ENCODE measurements at regions not wholly inside any gene's neighbourhood (a gene's known extent, or its start where the extent isn't known, plus 50 kb on each side); places are given as distances from the start of the nearest gene placed in this dataset.
"Not testable (repeated sequence)": the region's sequence is repeated elsewhere in the genome, so short reads cannot be mapped to it uniquely, and the experiment has no call there.

- Histone ChIP-seq H3K9ac (ENCODE audit: low read length in 2 of 2) (no peak overlapping the region), H3K27ac (ENCODE audit: low read length) (no peak overlapping the region), H3K9me3 (ENCODE audit: control insufficient read depth in 2 of 2, low read length in 2 of 2) (no peaks in the 10 kb centered on the region), H3K4me3 (ENCODE audit: low read length in 2 of 2) (no peak overlapping the region), H3K36me3 (ENCODE audit: control insufficient read depth in 2 of 2, insufficient read depth in 2 of 2, low read length in 2 of 2) (peaks cover 38 to 42% of the 10 kb centered on the region in 2 donors), H3K27me3 (ENCODE audit: control insufficient read depth in 1 of 2, insufficient read depth in 2 of 2, low read length in 2 of 2) (no peaks in the 10 kb centered on the region), H3K4me1 (ENCODE audit: control insufficient read depth, insufficient read depth, low read length) (peaks cover 7% of the 10 kb centered on the region)
Measured at GRCh38 chr1:184818646-184819045, 64.0 kb upstream of the EDEM3 start.

DNA sequence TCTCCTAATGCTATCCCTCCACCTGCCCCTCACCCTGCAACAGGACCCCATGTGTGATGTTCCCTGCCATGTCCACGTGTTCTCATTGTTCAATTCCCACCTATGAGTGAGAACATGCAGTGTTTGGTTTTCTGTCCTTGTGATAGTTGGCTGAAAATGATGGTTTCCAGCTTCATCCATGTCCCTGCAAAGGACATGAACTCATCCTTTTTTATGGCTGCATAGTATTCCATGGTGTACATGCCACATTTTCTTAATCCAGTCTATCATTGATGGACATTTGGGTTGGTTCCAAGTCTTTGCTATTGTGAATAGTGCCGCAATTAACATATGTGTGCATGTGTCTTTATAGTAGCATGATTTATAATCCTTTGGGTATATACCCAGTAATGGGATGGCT lies 62.3 kb upstream of the EDEM3 start:
- not testable (repeated sequence) for H3K4me3 ChIP-seq (ENCODE audit: low read length in 2 of 2)

GRCh38 chr1:184813528-184814089 lies 59.0 kb upstream of the EDEM3 start:
- Histone ChIP-seq H3K36me3 (ENCODE audit: control insufficient read depth in 2 of 2, insufficient read depth in 2 of 2, low read length in 2 of 2) (peaks cover 7 to 9% of the 10 kb centered on the region in 2 donors), H3K4me1 (ENCODE audit: control insufficient read depth, insufficient read depth, low read length) (peaks cover 14% of the 10 kb centered on the region), H3K9ac (ENCODE audit: low read length in 2 of 2) (no peak overlapping the region), H3K27ac (ENCODE audit: low read length) (no peak overlapping the region), H3K9me3 (ENCODE audit: control insufficient read depth in 2 of 2, low read length in 2 of 2) (no peaks in the 10 kb centered on the region), H3K27me3 (ENCODE audit: control insufficient read depth in 1 of 2, insufficient read depth in 2 of 2, low read length in 2 of 2) (no peaks in the 10 kb centered on the region), H3K4me3 (ENCODE audit: low read length in 2 of 2) (no peak overlapping the region)

More for the DNA sequence above, 62.3 kb upstream of the EDEM3 start:
- H3K9me3 ChIP-seq (ENCODE audit: control insufficient read depth in 2 of 2, low read length in 2 of 2); H3K9ac ChIP-seq (ENCODE audit: low read length in 2 of 2); H3K4me1 ChIP-seq (ENCODE audit: control insufficient read depth, insufficient read depth, low read length); H3K27ac ChIP-seq (ENCODE audit: low read length); H3K27me3 ChIP-seq (ENCODE audit: control insufficient read depth in 1 of 2, insufficient read depth in 2 of 2, low read length in 2 of 2): not testable (repeated sequence)
- H3K36me3 ChIP-seq (ENCODE audit: control insufficient read depth in 2 of 2, insufficient read depth in 2 of 2, low read length in 2 of 2), result peaks cover 23 to 27% of the 10 kb centered on the region in 2 donors

GRCh38 chr1:184811439-184812111 lies 56.9 kb upstream of the EDEM3 start:
- Histone ChIP-seq H3K9ac (ENCODE audit: low read length in 2 of 2) (no peak overlapping the region), H3K36me3 (ENCODE audit: control insufficient read depth in 2 of 2, insufficient read depth in 2 of 2, low read length in 2 of 2) (peaks cover 13 to 14% of the 10 kb centered on the region in 2 donors), H3K27ac (ENCODE audit: low read length) (peak overlapping the region; percentile 31), H3K27me3 (ENCODE audit: control insufficient read depth in 1 of 2, insufficient read depth in 2 of 2, low read length in 2 of 2) (no peaks in the 10 kb centered on the region), H3K4me3 (ENCODE audit: low read length in 2 of 2) (no peak overlapping the region), H3K4me1 (ENCODE audit: control insufficient read depth, insufficient read depth, low read length) (peaks cover 14% of the 10 kb centered on the region), H3K9me3 (ENCODE audit: control insufficient read depth in 2 of 2, low read length in 2 of 2) (no peaks in the 10 kb centered on the region)

- peak overlapping the region; percentile 31 for H3K27ac ChIP-seq (ENCODE audit: low read length)
- no peaks in the 10 kb centered on the region for H3K27me3 ChIP-seq (ENCODE audit: control insufficient read depth in 1 of 2, insufficient read depth in 2 of 2, low read length in 2 of 2)
- H3K4me3 ChIP-seq (ENCODE audit: low read length in 2 of 2), result no peak overlapping the region
- H3K9ac ChIP-seq (ENCODE audit: low read length in 2 of 2), result no peak overlapping the region
- H3K36me3 ChIP-seq (ENCODE audit: control insufficient read depth in 2 of 2, insufficient read depth in 2 of 2, low read length in 2 of 2), result peaks cover 14 to 15% of the 10 kb centered on the region in 2 donors
- no peaks in the 10 kb centered on the region for H3K9me3 ChIP-seq (ENCODE audit: control insufficient read depth in 2 of 2, low read length in 2 of 2)
- H3K4me1 ChIP-seq (ENCODE audit: control insufficient read depth, insufficient read depth, low read length), result peaks cover 19% of the 10 kb centered on the region
Measured at GRCh38 chr1:184810735-184811343, 56.2 kb upstream of the EDEM3 start.

DNA sequence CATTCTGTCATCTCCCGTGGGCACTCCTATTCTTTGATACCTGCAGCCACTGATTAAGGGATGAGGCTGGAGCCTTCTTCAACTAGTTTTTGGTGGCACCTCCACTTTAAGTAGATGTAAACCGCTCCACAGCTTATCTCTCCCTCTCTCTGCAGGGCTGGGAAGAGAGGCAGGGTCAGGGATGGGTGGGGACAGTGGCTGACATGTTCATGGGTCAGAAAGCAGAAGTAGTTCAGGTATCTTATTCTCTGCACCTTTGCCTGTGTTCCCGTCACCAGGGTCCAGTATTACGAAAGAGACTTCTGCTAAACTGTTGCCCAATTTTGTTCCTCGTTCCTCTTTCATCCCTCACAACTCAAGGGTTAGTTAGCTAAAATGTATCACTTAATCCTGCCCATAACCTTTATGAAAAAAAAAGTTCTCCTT lies 51.7 kb upstream of the EDEM3 start:
- peaks cover 17% of the 10 kb centered on the region for H3K4me1 ChIP-seq (ENCODE audit: control insufficient read depth, insufficient read depth, low read length)
- no peaks in the 10 kb centered on the region for H3K9me3 ChIP-seq (ENCODE audit: control insufficient read depth in 2 of 2, low read length in 2 of 2)
- no peaks in the 10 kb centered on the region for H3K27me3 ChIP-seq (ENCODE audit: control insufficient read depth in 1 of 2, insufficient read depth in 2 of 2, low read length in 2 of 2)
- H3K27ac ChIP-seq (ENCODE audit: low read length), result no peak overlapping the region
- H3K9ac ChIP-seq (ENCODE audit: low read length in 2 of 2), result no peak overlapping the region
- H3K4me3 ChIP-seq (ENCODE audit: low read length in 2 of 2), result no peak overlapping the region
- H3K36me3 ChIP-seq (ENCODE audit: control insufficient read depth in 2 of 2, insufficient read depth in 2 of 2, low read length in 2 of 2), result peaks cover 21 to 38% of the 10 kb centered on the region in 2 donors

GRCh38 chr1:184805667-184806295 lies 51.1 kb upstream of the EDEM3 start:
- H3K9ac ChIP-seq (ENCODE audit: low read length in 2 of 2), result no peak overlapping the region
- H3K4me1 ChIP-seq (ENCODE audit: control insufficient read depth, insufficient read depth, low read length), result peaks cover 15% of the 10 kb centered on the region
- no peaks in the 10 kb centered on the region for H3K9me3 ChIP-seq (ENCODE audit: control insufficient read depth in 2 of 2, low read length in 2 of 2)
- no peak overlapping the region for H3K27ac ChIP-seq (ENCODE audit: low read length)
- H3K4me3 ChIP-seq (ENCODE audit: low read length in 2 of 2), result no peak overlapping the region
- H3K36me3 ChIP-seq (ENCODE audit: control insufficient read depth in 2 of 2, insufficient read depth in 2 of 2, low read length in 2 of 2), result peaks cover 21 to 42% of the 10 kb centered on the region in 2 donors
- no peaks in the 10 kb centered on the region for H3K27me3 ChIP-seq (ENCODE audit: control insufficient read depth in 1 of 2, insufficient read depth in 2 of 2, low read length in 2 of 2)

All from stomach smooth muscle (tissue), 2 donors.